ENCODE measurements at regions not wholly inside any gene's neighbourhood (a gene's known extent, or its start where the extent isn't known, plus 50 kb on each side); places are given as distances from the start of the nearest gene placed in this dataset.

GRCh38 chr12:88720785-88721650, 140.7 kb upstream of the KITLG start:
- TF ChIP-seq CTCF (IDR thresholded peaks at IDR 0.05): no peak
- no peak for TF ChIP-seq POLR2A (IDR thresholded peaks at IDR 0.05)
